NCI-H1417 treated with DMSO at 0.1 percent for 48 hours (cell line): ENCODE measurements at regions not wholly inside any gene's neighbourhood (a gene's known extent, or its start where the extent isn't known, plus 50 kb on each side); places are given as distances from the start of the nearest gene placed in this dataset.
"Not testable (repeated sequence)": the region's sequence is repeated elsewhere in the genome, so short reads cannot be mapped to it uniquely, and the experiment has no call there.

ENCODE experiments used
- DNase-seq: peaks from one replicate; lab custom pipeline; 2025; lab: John Stamatoyannopoulos, UW

DNA sequence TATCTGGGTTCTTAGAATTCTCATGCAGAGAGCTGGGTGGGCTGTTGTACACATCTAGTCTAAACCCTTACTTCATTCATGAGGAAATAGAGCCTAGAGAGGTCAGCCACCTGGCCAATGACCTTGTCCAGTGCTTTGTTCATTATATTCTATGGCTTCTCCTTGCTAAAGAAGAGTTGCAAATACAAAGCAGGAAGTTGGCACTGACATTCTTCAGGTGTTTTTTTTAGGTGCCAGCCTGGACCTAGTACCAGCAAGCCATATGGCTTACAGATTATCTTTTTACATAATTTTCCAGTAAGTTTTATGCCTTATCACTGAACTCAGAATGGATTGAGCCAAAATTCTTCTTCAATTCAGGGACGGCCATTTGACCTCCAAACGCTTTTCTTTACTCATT, 54.7 kb upstream of the PGM2 start:
- DNase-seq, result no peak

DNA sequence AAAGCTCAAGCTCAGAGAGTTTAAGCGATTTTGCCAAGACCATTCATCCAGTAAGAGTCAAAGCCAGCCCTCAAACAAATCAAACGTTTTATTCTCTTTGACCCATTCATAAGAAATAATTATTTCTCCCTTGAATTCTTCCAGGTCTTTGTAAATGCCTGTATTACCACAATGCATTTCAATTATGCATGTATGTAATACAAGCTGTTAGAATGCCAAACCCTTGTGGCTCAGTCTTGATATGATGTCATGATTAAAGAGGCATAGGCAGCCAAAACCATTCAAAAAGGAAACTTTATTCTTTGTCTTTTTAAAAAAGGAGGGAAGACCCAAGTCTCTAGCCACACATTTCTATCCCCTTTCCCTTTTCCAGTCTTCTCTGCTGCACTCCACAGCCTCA, 56.5 kb upstream of the PGM2 start:
- no peak for DNase-seq

GRCh38 chr4:37769391-37769989, 57.0 kb upstream of the PGM2 start:
- no peak for DNase-seq

DNA sequence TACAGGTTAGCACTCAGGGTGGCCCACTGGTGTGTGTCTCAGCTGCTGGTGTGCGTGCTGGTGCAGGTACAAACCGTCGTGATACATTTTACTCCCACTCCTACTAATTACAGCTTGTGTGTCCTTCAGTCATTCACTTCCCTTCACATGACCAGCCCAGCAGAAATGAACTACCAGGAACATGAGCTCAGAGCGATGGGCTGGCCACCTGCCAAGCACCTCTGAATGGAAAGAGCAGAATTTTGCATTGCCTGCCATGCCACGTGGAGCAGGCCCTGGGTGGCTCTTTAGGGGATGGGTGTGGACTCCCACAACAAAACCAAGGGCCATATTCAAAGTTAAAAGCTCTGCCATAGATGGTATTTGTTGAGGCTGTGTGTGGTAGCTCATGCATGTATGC, 58.9 kb upstream of the PGM2 start:
- DNase-seq, result peak; percentile 12

DNA sequence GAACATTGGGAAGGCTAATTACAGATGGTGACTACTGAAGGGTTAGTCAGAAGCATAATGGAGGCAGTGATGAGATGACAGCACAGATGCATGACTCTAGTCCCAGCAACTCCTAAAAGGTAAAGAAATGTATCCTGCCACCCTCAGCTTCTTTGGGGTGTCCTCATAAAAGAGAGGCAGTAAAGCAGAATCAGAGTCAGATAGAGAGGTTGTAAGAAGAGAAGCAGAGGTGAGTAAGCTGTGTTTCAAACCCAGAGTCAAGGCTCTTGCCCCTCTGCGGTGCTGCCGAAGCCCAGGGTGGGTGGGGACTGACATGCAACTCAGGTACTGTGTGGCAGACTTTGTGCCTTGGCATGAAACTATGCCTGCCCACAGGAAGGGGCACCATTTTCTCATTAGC, 59.5 kb upstream of the PGM2 start:
- no peak for DNase-seq

GRCh38 chr4:37765741-37766140, 60.7 kb upstream of the PGM2 start:
- no peak for DNase-seq

DNA sequence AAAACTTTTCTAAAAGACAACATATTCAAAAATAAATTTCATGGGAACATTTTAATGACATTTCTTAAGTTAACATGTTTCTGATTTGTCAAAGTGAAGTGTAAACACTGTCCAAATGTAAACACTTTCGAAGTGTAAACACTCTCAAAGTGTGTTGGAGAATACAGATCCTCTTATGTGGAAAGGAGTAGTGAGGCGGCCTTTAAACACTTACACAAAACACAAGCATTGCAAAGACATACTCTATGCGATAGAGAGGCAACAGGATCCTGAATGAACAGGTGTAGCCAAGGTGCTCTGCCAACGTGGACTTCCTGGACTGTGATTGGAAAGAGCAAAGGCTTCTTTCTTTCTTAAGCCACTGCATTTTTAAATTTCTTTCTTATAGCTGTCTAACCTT, 62.7 kb upstream of the PGM2 start:
- no peak for DNase-seq

DNA sequence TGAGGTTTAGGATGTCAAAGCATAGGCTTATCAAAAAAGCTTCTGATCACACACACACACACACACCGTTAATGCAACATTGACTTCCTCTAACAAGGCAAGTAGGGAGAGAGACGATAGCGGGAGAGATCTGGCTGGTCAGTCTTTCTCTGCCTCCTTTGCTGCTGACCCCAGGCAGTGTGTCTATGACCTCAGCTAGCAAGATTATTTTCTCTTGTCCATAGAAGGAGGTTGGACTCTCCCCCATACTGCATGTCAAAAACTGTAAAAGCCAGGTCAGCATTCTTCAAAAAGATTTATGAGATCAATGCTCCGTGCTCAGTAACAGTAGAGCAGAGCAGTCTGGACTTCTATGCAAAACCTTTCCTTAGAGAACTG, 63.5 kb upstream of the PGM2 start:
- DNase-seq, result no peak

DNA sequence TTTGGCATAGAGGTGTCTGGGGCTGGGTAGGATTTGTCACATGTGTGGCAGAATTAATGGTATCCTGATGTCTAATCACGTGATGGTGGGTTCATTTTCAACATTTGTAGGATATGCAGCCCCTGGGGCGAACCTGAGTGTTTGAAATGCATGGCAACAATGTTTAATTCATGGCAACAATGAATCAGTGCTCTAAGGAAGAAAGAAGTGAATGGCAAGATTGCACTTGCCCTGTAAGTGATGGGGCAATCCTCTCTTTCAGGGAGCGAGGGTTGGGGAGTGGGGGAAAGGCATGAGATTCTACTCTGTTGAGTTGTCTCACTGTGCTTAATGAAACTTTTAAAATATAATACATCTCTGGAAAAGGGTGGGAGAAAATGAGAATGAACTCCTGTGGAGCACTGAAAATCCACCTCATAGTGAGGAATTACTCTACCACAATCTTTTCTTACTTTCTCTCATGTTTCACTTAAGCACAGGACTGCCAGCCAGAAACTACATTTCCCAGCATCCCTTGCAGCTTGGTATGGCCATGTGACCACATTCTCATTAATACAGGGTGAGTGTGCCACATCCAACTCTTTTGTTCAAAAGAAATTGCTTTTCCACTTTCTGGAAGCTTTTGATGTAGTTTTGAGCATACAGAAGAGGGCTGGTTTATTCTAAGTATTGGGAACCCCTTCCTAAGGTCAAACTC, 64.0 kb upstream of the PGM2 start:
- no peak for DNase-seq

- DNase-seq, result no peak
Measured at GRCh38 chr4:37760840-37761239, 65.6 kb upstream of the PGM2 start.

GRCh38 chr4:37759833-37760232, 66.7 kb upstream of the PGM2 start:
- DNase-seq, result no peak

DNA sequence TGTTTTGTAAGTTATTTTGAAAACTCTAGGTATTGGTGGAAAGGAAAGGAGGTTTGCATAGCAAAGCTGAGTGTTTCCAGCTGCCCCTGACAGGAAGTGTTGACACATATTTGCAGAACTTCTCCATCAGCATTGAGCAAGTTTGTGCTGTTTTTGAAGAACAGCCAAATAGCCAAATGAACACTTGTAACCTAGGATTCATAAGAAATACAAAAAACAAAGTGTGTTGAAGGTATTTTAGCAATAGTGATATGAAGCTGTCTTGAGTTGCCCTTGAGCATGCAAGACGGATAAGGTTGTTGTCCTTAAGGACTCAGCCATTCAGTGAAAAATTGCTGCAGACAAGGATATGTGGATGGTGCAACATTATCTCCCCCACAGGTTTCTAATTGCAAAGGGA, 68.3 kb upstream of the PGM2 start:
- no peak for DNase-seq

- DNase-seq, result no peak
Measured at GRCh38 chr4:37757761-37758160, 68.7 kb upstream of the PGM2 start.

- no peak for DNase-seq
Measured at GRCh38 chr4:37757121-37757520, 69.4 kb upstream of the PGM2 start.

DNA sequence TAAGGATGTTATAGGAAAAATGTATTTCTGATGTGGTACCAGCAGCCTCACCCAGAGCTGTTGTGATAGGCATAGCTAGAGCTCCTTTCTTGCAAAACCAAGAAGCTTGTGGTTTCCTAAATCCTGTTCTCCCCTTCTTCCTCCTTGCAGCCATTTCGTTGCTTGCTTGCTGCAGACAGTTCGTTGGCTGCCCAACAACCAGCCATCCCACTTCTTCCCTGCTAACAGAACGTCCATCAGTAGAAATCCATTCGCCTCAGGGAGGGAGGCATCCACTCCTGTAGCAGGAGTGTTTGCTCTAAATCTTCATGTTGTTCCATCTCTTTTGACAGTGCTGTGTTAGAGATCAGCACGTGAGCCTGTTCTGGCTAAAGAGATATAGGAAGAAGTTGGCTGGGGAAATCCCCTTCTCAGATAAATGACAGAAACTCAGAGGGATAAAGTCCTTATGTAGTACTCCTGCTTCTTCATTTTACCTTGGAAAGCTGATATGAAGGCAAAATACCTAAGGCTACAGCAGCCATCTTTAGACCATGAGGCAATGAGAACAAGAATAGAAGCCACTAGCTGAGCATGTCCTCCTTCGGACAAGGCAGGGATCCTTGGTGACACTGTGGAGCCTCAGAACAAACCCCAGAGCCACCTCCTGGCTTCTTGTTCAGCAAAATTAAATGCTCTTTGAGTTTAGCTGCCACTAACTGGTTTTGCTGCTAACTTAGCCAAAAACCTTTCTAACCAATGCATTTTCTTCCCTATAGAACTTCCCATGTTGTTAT, 68.4 kb upstream of the RELL1 start:
- no peak for DNase-seq

DNA sequence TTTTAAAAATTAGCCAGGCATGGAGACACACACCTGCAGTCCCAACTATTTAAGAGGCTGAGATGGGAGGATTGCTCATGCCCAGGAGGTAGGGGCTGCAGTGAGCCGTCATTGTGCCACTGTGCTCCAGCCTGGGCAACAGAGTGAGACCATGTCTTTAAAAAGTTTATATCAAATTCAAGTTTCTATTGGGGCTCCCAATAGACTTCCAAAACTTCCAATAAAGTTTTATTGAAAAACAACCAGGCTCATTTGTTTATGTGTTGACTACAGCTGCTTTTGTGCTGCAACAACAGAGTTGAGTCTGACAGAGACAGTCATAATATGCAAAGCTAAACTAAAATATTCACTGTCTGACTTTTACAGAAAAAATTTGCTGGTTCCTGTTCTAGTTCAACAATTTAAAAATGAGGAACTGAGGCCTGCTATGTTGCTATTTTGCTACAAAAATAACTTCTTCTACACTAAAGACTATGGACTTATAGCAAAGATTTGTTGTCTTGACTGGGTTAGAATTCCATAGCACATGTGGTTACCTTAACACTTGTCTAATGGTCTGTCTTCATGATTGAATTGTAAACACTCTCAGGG, 63.3 kb upstream of the RELL1 start:
- DNase-seq, result no peak

DNA sequence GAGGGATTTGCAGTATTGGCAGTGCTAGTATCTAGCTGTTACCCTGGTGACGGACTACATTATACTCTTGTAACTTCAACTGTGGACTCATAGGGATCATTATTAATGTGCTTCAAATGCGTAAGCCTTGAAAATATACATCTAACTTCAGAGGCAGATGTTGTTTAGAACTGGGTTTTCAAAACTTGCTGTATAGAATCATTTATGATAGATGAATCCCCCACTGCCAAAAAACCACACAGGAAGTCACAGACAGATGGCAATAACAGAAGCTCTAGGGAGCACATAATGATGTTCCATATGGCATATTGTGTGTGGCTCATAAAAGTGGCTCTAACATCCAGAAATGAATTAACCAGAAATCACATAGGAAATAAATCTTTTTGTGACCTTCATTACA, 62.3 kb upstream of the RELL1 start:
- DNase-seq, result no peak

DNA sequence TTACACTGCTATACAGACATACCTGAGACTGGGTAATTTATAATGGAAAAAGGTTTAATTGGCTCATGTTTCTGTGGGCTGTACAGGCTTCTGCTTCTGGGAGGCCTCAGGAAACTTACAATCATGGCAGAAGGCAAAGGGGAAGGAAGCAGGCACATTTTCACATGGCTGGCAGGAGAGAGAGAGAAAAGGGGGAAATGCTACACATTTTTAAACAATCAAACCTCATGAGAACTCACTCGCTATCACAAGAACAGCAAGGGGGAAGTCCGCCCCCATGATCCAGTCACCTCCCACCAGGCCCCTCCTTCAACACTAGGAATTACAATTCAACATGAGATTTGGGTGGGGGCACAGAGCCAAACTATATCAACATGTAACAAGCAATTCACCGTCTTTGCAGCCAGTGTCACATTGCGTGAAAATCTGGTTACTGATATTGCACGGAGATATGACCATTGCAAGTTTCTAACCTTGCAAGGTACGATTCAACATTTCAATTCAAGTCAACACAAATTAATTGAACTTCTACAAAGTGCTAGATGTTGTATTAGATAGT, 61.7 kb upstream of the RELL1 start:
- DNase-seq, result no peak

GRCh38 chr4:37746852-37747251, 60.7 kb upstream of the RELL1 start:
- not testable (repeated sequence) for DNase-seq

DNA sequence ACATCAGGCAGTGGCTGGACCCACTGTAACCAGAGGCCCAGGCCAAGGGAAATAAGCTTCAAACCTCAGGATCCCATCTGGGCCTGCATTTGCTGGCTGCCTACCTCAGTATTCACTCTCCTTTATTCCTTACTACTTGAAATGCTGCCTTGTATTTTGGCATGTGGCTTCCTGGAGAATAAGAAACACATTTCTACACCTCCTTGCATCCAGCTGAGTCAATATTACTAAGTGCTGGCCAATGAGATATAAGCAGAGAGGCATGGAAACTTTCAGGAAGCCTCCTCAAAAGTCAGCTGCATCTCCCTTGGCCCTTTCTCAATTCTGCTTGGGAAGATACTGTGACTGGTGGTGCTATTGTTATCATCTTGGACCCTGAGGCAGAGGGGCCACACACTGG, 59.8 kb upstream of the RELL1 start:
- DNase-seq, result no peak

DNA sequence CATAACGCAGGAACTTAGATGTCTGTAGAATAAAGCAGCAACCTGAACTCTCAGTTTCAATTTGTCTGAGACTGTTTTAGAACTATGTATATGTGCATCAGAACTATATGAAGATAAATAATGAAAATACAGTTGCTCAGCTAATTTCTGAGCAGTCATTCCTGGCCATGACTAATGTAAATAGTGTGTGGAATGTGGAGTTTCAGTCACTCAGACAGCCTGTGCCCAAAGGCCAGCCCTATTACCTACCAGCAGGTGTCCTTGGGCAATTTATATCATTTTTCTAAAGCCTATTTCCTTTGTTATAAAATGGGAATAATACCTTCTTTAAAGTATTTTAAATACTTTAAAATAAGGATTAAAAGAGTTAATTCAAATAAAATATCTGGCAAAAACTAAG, 56.0 kb upstream of the RELL1 start:
- no peak for DNase-seq

DNA sequence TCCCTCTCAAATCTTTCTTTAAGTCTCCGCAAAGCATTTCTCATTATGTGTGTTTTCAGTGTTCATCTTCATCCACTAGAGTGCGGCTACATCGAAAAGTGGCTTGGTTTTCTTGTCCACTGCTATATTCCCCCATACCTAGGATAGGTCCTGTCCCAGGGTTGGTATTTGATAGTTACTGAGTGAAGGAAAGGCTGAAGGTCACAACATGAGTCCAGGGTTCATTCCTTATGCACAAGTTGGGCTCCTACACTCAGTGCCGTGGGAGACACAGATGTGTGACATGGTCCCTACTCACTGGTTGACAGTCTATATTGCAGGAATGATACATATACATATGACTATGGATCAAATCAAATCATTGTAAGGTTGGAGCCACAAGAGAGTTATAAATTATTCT, 55.4 kb upstream of the RELL1 start:
- DNase-seq, result no peak

- no peak for DNase-seq
Measured at GRCh38 chr4:37740546-37740945, 54.4 kb upstream of the RELL1 start.
